B cell (primary cell): ENCODE measurements at regions not wholly inside any gene's neighbourhood (a gene's known extent, or its start where the extent isn't known, plus 50 kb on each side); places are given as distances from the start of the nearest gene placed in this dataset.

Experiments
- ATAC-seq: fragments of 200-7000 bp; cut with Tn5 transposase; one replicate; pipeline ENCODE4 v1.10.0; 2021; ENCODE audit warnings: low read depth, mild to moderate bottlenecking, moderate number of reproducible peaks, moderate library complexity
- CTCF ChIA-PET: fragments of 350-600 bp; sonication (Branson Sonifier 250); formaldehyde crosslinking; loops from one replicate; lab custom pipeline; 2021; ENCODE audit warnings: antibody characterized with exemption, inconsistent platforms; lab: Charles Lee
- POLR2A ChIA-PET: fragments of 350-600 bp; sonication (Branson Sonifier 250); formaldehyde crosslinking; loops from one replicate; lab custom pipeline; 2021; ENCODE audit warnings: antibody characterized with exemption; lab: Charles Lee
- DNase-seq: peaks from one replicate; pipeline ENCODE4 v3.0.0; 2013
- H2AFZ ChIP-seq: 2 replicates; pipeline ENCODE4 v1.6.1; 2012; ENCODE audit warnings: mild to moderate bottlenecking, low read depth, low read length; ENCODE audit not compliant: insufficient read depth, poor library complexity, severe bottlenecking
- H3K27ac ChIP-seq, 2 donors: 1 replicate in 1 of 2; 2 replicates in 1 of 2; pipeline ENCODE4 v1.5.1; 2012 to 2013; ENCODE audit warnings: low read length in 2 of 2, mild to moderate bottlenecking in 2 of 2, moderate library complexity in 1 of 2
- H3K27me3 ChIP-seq, 4 experiments: fragments of 200-600 bp in 1 of 4; sonication (generic) in 1 of 4; replicated peaks in 1 of 4; 1 replicate in 2 of 4; 2 replicates in 2 of 4; pipeline versions ENCODE4 v1.6.1 to v1.7.0; 2013 to 2016; ENCODE audit warnings: low read length in 3 of 4, mild to moderate bottlenecking in 2 of 4, mixed read lengths in 1 of 4, moderate library complexity in 1 of 4; ENCODE audit not compliant: insufficient read depth in 4 of 4, control insufficient read depth in 3 of 4; ENCODE audit errors: control extremely low read depth in 1 of 4
- H3K36me3 ChIP-seq, 2 experiments: replicated peaks in 1 of 2; 1 replicate in 1 of 2; 2 replicates in 1 of 2; pipeline versions ENCODE4 v1.6.1 to v1.7.1; 2013; ENCODE audit warnings: low read length in 1 of 2; ENCODE audit not compliant: insufficient read depth in 2 of 2, control insufficient read depth in 1 of 2; ENCODE audit errors: control extremely low read depth in 1 of 2, extremely low read depth in 1 of 2
- H3K4me1 ChIP-seq, 2 donors: fragments of 200-600 bp in 1 of 2; sonication (generic) in 1 of 2; 1 replicate in 1 of 2; 2 replicates in 1 of 2; pipeline versions ENCODE4 v1.5.1 to v1.6.1; 2013 to 2017; ENCODE audit warnings: low read length in 2 of 2; ENCODE audit not compliant: control insufficient read depth in 2 of 2, insufficient read depth in 2 of 2
- H3K4me2 ChIP-seq: replicated peaks from 2 replicates; pipeline ENCODE3; 2012; ENCODE audit warnings: mild to moderate bottlenecking, low read depth, low read length; ENCODE audit not compliant: poor library complexity, severe bottlenecking
- H3K4me3 ChIP-seq, 5 experiments: fragments of 200-600 bp in 1 of 5; sonication (generic) in 1 of 5; 1 replicate in 3 of 5; 2 replicates in 2 of 5; pipeline versions ENCODE4 v1.5.1 to v1.7.0; 2011 to 2016; ENCODE audit warnings: low read length in 4 of 5, mild to moderate bottlenecking in 4 of 5, low read depth in 2 of 5, control low read depth in 1 of 5, moderate library complexity in 1 of 5; ENCODE audit not compliant: insufficient read depth in 1 of 5; ENCODE audit errors: control extremely low read depth in 1 of 5, extremely low read depth in 1 of 5
- H3K79me2 ChIP-seq: fragments of 200-600 bp; sonication (generic); one replicate; pipeline ENCODE4 v1.6.0; 2016; ENCODE audit warnings: low read length; ENCODE audit not compliant: control insufficient read depth, insufficient read depth
- H3K9ac ChIP-seq: fragments of 200-600 bp; sonication (generic); 2 replicates; pipeline ENCODE4 v1.6.1; 2017; ENCODE audit warnings: mild to moderate bottlenecking, low read length, moderate library complexity
- H3K9me3 ChIP-seq, 3 donors: one replicate each; pipeline versions ENCODE4 v1.6.1 to v1.7.1; 2013; ENCODE audit warnings: low read length in 2 of 3; ENCODE audit not compliant: control insufficient read depth in 2 of 3, insufficient read depth in 1 of 3; ENCODE audit errors: control extremely low read depth in 1 of 3
- H4K20me1 ChIP-seq: 2 replicates; pipeline ENCODE4 v1.6.0; 2012; ENCODE audit warnings: mild to moderate bottlenecking, low read length; ENCODE audit not compliant: insufficient read depth, control insufficient read depth, poor library complexity, severe bottlenecking
- H3K27ac Mint-ChIP-seq: one replicate; pipeline ENCODE4 v1.8.0; 2021; ENCODE audit warnings: mixed read lengths
- H3K27me3 Mint-ChIP-seq: one replicate; pipeline ENCODE4 v1.8.0; 2021; ENCODE audit warnings: mixed read lengths
- H3K4me1 Mint-ChIP-seq: one replicate; pipeline ENCODE4 v1.8.0; 2021; ENCODE audit warnings: mixed read lengths
- H3K4me3 Mint-ChIP-seq: one replicate; pipeline ENCODE4 v1.8.0; 2021; ENCODE audit warnings: mixed read lengths
- H3K9me3 Mint-ChIP-seq: one replicate; pipeline ENCODE4 v1.8.0; 2022; ENCODE audit warnings: mixed read lengths; ENCODE audit not compliant: insufficient read depth
- CTCF ChIP-seq: fragments of 200-600 bp; IDR thresholded peaks from one replicate; pipeline ENCODE4 v1.8.0; 2022; ENCODE audit warnings: antibody characterized with exemption, mild to moderate bottlenecking
- EZH2 ChIP-seq: IDR thresholded peaks from 2 replicates; pipeline ENCODE4 v1.6.1; 2012; ENCODE audit warnings: borderline replicate concordance, low read depth, mild to moderate bottlenecking, moderate library complexity, low read length; ENCODE audit not compliant: insufficient read depth, poor library complexity, severe bottlenecking
- WGBS: methylation state at CpG from one replicate; pipeline ENCODE4 v1.1.5; 2013; ENCODE audit warnings: missing lambda C conversion rate; ENCODE audit not compliant: insufficient coverage; 5-methylcytosine and 5-hydroxymethylcytosine counted together
- intact Hi-C: fragments of 100-400 bp; cut with micrococcal nuclease; formaldehyde crosslinking; loops from one replicate; pipeline ENCODE4 v1.10.0; 2022

GRCh38 chr1:219071209-219071608 lies 102.5 kb upstream of the LYPLAL1 start:
- no peaks in the 10 kb centered on the region for H3K27me3 Mint-ChIP-seq
- Histone ChIP-seq H3K9me3 (peaks cover 0 to 3% (median 0%) of the 10 kb centered on the region in 3 donors), H3K79me2 (no peaks in the 10 kb centered on the region), H2AFZ (no peak overlapping the region), H3K4me3 (no peak overlapping the region), H3K9ac (no peak overlapping the region), H3K4me2 (no peak overlapping the region), H3K27ac (no peak overlapping the region), H3K36me3 (no peaks in the 10 kb centered on the region), H3K27me3 (no peaks in the 10 kb centered on the region), H3K4me1 (no peaks in the 10 kb centered on the region), H4K20me1 (no peaks in the 10 kb centered on the region)
- TF ChIP-seq CTCF (no peak), EZH2 (no peak)
- H3K4me1 Mint-ChIP-seq, result peaks cover 5% of the 10 kb centered on the region
- H3K9me3 Mint-ChIP-seq, result peaks cover 3% of the 10 kb centered on the region
- intact Hi-C loops, result no loop called here
- ChIA-PET POLR2A (interaction anchor here (0.6 kb wide), 1 partner anchor 95 kb away, joined by 3 read pairs; no protein-coding TSS in a partner anchor), CTCF (no interaction called here)
- ATAC-seq (no peak), DNase-seq (no peak)
- no peak overlapping the region for H3K27ac Mint-ChIP-seq
- WGBS, result 78% methylated on average over 3 of the region's 4 CpGs
- no peak overlapping the region for H3K4me3 Mint-ChIP-seq

- Histone ChIP-seq H3K9me3 (peaks cover 0 to 3% (median 0%) of the 10 kb centered on the region in 3 donors), H3K9ac (no peak overlapping the region), H3K27me3 (no peaks in the 10 kb centered on the region), H3K4me1 (no peaks in the 10 kb centered on the region), H3K4me2 (no peak overlapping the region), H2AFZ (no peak overlapping the region), H3K27ac (no peak overlapping the region), H3K4me3 (no peak overlapping the region), H3K79me2 (no peaks in the 10 kb centered on the region), H3K36me3 (no peaks in the 10 kb centered on the region), H4K20me1 (no peaks in the 10 kb centered on the region)
- Mint-ChIP-seq H3K27me3 (no peaks in the 10 kb centered on the region), H3K4me3 (no peak overlapping the region), H3K4me1 (no peaks in the 10 kb centered on the region), H3K27ac (no peak overlapping the region), H3K9me3 (peaks cover 3% of the 10 kb centered on the region)
- intact Hi-C loops, result no loop called here
- ChIA-PET CTCF (no interaction called here), POLR2A (no interaction called here)
- ATAC-seq, result no peak
- TF ChIP-seq EZH2 (no peak), CTCF (no peak)
- no peak for DNase-seq
- 94% methylated on average over 3 of the region's 5 CpGs for WGBS
These were observed 101.3 kb upstream of the LYPLAL1 start for GRCh38 chr1:219072329-219072728.
